ENCODE measurements at regions not wholly inside any gene's neighbourhood (a gene's known extent, or its start where the extent isn't known, plus 50 kb on each side); places are given as distances from the start of the nearest gene placed in this dataset.

GRCh38 chr10:117666166-117666565, 123.6 kb downstream of the EMX2 start:
- TF ChIP-seq, protein P1, sequence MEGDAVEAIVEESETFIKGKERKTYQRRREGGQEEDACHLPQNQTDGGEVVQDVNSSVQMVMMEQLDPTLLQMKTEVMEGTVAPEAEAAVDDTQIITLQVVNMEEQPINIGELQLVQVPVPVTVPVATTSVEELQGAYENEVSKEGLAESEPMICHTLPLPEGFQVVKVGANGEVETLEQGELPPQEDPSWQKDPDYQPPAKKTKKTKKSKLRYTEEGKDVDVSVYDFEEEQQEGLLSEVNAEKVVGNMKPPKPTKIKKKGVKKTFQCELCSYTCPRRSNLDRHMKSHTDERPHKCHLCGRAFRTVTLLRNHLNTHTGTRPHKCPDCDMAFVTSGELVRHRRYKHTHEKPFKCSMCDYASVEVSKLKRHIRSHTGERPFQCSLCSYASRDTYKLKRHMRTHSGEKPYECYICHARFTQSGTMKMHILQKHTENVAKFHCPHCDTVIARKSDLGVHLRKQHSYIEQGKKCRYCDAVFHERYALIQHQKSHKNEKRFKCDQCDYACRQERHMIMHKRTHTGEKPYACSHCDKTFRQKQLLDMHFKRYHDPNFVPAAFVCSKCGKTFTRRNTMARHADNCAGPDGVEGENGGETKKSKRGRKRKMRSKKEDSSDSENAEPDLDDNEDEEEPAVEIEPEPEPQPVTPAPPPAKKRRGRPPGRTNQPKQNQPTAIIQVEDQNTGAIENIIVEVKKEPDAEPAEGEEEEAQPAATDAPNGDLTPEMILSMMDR (IDR thresholded peaks at IDR 0.05; ENCODE audit: extremely low read depth, insufficient read depth, missing control alignments): no peak
- in situ Hi-C loops (cut with MboI; ENCODE audit: low pct_unique_long_range_greater_than_20kb, low sequenced_read_pairs, unreplicated experiment): no loop called here

DNA sequence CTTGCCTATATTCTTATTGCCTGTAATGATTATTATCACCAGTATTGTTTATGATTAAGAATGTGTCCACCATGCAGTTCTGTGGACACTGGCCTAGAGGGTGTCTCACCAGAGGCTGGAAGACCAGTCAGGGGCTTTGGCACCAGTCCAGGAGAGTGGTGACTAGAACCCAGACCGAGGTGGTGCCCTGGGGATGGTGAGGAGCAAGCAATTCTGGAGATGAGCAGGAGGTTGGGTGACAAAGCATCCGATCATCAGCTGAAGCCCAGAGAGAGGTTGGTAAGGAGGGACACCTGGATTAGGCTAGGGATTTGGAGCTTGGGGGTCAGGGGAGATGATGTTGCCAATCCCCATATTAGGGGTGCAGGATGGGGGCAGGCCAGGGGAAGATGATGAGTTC, 124.4 kb downstream of the EMX2 start:
- TF ChIP-seq, protein P1 (IDR thresholded peaks at IDR 0.05; ENCODE audit: extremely low read depth, insufficient read depth, missing control alignments): no peak
- in situ Hi-C loops (cut with MboI; ENCODE audit: low pct_unique_long_range_greater_than_20kb, low sequenced_read_pairs, unreplicated experiment): no loop called here
- DNase-seq (ENCODE audit: low spot score): no peak

More at GRCh38 chr10:117666166-117666565, 123.6 kb downstream of the EMX2 start:
- no peak for DNase-seq (ENCODE audit: low spot score)

DNA sequence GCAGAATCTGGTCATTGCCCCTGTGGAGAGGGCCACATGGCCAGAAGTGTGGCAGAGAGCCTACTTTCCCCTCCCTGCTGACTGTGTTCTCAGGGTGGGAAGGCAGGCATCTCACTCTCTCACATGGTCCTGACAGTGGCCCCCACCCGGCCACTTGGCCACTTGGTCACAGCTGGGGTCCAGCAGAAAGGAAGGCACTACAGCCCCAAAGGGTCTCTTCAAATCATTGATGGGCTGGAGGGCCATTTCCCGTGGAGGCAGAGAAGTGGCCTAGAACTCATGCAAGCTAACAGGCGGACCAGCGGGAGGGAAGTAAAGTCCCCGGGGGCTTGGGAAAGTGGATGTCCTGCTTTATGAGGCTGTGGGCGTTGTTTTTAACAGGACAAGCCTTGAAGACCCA, 125.3 kb downstream of the EMX2 start:
- TF ChIP-seq, protein P1 (IDR thresholded peaks at IDR 0.05; ENCODE audit: extremely low read depth, insufficient read depth, missing control alignments): no peak
- in situ Hi-C loops (cut with MboI; ENCODE audit: low pct_unique_long_range_greater_than_20kb, low sequenced_read_pairs, unreplicated experiment): no loop called here
- DNase-seq (ENCODE audit: low spot score): no peak

GRCh38 chr10:117668327-117669008, 125.9 kb downstream of the EMX2 start:
- no peak for DNase-seq (ENCODE audit: low spot score)
- TF ChIP-seq, protein P1 (IDR thresholded peaks at IDR 0.05; ENCODE audit: extremely low read depth, insufficient read depth, missing control alignments): no peak
- in situ Hi-C loops (cut with MboI; ENCODE audit: low pct_unique_long_range_greater_than_20kb, low sequenced_read_pairs, unreplicated experiment): no loop called here

- no peak for DNase-seq (ENCODE audit: low spot score)
- in situ Hi-C loops (cut with MboI; ENCODE audit: low pct_unique_long_range_greater_than_20kb, low sequenced_read_pairs, unreplicated experiment): no loop called here
- TF ChIP-seq, protein P1 (IDR thresholded peaks at IDR 0.05; ENCODE audit: extremely low read depth, insufficient read depth, missing control alignments): no peak
Measured at GRCh38 chr10:117669122-117669521, 126.6 kb downstream of the EMX2 start.

GRCh38 chr10:117670116-117670904, 127.8 kb downstream of the EMX2 start:
- in situ Hi-C loops (cut with MboI; ENCODE audit: low pct_unique_long_range_greater_than_20kb, low sequenced_read_pairs, unreplicated experiment): no loop called here
- TF ChIP-seq, protein P1 (IDR thresholded peaks at IDR 0.05; ENCODE audit: extremely low read depth, insufficient read depth, missing control alignments): no peak
- DNase-seq (ENCODE audit: low spot score): no peak

Data from GM13977 (cell line).